Trophoblast cell (in vitro differentiated cells and primary cell): ENCODE measurements at regions not wholly inside any gene's neighbourhood (a gene's known extent, or its start where the extent isn't known, plus 50 kb on each side); places are given as distances from the start of the nearest gene placed in this dataset.
A peak's percentile ranks its signal among the peaks of the same experiment; 100 is the strongest.

Experiments
- DNase-seq, 2 donors: peaks; one replicate each; pipeline ENCODE4 v3.0.0-alpha.2; 2016
- H2AFZ ChIP-seq: 2 replicates; pipeline ENCODE4 v1.6.1; 2013; ENCODE audit warnings: low read length, moderate library complexity, mild to moderate bottlenecking; ENCODE audit not compliant: insufficient read depth, poor library complexity
- H2AK5ac ChIP-seq: 2 replicates; pipeline ENCODE4 v1.6.1; 2013; ENCODE audit warnings: mild to moderate bottlenecking, low read length
- H2BK120ac ChIP-seq: 2 replicates; pipeline ENCODE4 v1.6.1; 2013; ENCODE audit warnings: low read length, mild to moderate bottlenecking, moderate library complexity; ENCODE audit not compliant: insufficient read depth, poor library complexity
- H2BK12ac ChIP-seq: 2 replicates; pipeline ENCODE4 v1.6.1; 2013; ENCODE audit warnings: mild to moderate bottlenecking, low read length, moderate library complexity
- H2BK5ac ChIP-seq: 2 replicates; pipeline ENCODE4 v1.6.1; 2013; ENCODE audit warnings: low read length, low read depth, moderate library complexity, mild to moderate bottlenecking; ENCODE audit not compliant: poor library complexity
- H3K14ac ChIP-seq: 2 replicates; pipeline ENCODE4 v1.6.1; 2013; ENCODE audit warnings: mild to moderate bottlenecking, low read length
- H3K18ac ChIP-seq: 2 replicates; pipeline ENCODE4 v1.6.1; 2013; ENCODE audit warnings: mild to moderate bottlenecking, low read length
- H3K23ac ChIP-seq: 2 replicates; pipeline ENCODE4 v1.6.1; 2013; ENCODE audit warnings: low read length
- H3K27ac ChIP-seq: 2 replicates; pipeline ENCODE4 v1.5.1; 2013; ENCODE audit warnings: low read depth, mild to moderate bottlenecking, inconsistent platforms, low read length, moderate library complexity
- H3K27me3 ChIP-seq: 2 replicates; pipeline ENCODE4 v1.6.1; 2013; ENCODE audit warnings: inconsistent platforms, mild to moderate bottlenecking, low read length, moderate library complexity; ENCODE audit not compliant: insufficient read depth
- H3K36me3 ChIP-seq, 2 experiments: 1 replicate in 1 of 2; 2 replicates in 1 of 2; pipeline ENCODE4 v1.6.1; 2013; ENCODE audit warnings: low read length in 2 of 2, mild to moderate bottlenecking in 2 of 2, moderate library complexity in 1 of 2; ENCODE audit not compliant: insufficient read depth in 2 of 2, control insufficient read depth in 1 of 2
- H3K4ac ChIP-seq: 2 replicates; pipeline ENCODE4 v1.6.1; 2013; ENCODE audit warnings: low read depth, mild to moderate bottlenecking, low read length, moderate library complexity
- H3K4me1 ChIP-seq, 2 experiments: 1 replicate in 1 of 2; 2 replicates in 1 of 2; pipeline ENCODE4 v1.6.1; 2013; ENCODE audit warnings: low read length in 2 of 2, mild to moderate bottlenecking in 2 of 2, moderate library complexity in 1 of 2; ENCODE audit not compliant: insufficient read depth in 2 of 2, control insufficient read depth in 1 of 2
- H3K4me2 ChIP-seq: 2 replicates; pipeline ENCODE4 v1.6.1; 2013; ENCODE audit warnings: inconsistent platforms, mild to moderate bottlenecking, low read length, moderate library complexity
- H3K4me3 ChIP-seq: 2 replicates; pipeline ENCODE4 v1.5.1; 2013; ENCODE audit warnings: mild to moderate bottlenecking, low read depth, low read length, inconsistent platforms
- H3K79me1 ChIP-seq: one replicate; pipeline ENCODE4 v1.6.1; 2013; ENCODE audit warnings: low read length
- H3K79me2 ChIP-seq: 2 replicates; pipeline ENCODE4 v1.6.1; 2013; ENCODE audit warnings: low read length, mild to moderate bottlenecking; ENCODE audit not compliant: control insufficient read depth, insufficient read depth, poor library complexity
- H3K9ac ChIP-seq: 2 replicates; pipeline ENCODE4 v1.6.1; 2013; ENCODE audit warnings: mild to moderate bottlenecking, low read length
- H3K9me3 ChIP-seq: 2 replicates; pipeline ENCODE4 v1.6.1; 2013; ENCODE audit warnings: low read depth, mild to moderate bottlenecking, control low read depth, inconsistent platforms, low read length; ENCODE audit not compliant: insufficient read depth
- H4K12ac ChIP-seq: 2 replicates; pipeline ENCODE4 v1.6.1; 2013; ENCODE audit warnings: low read depth, mild to moderate bottlenecking, low read length, moderate library complexity
- H4K8ac ChIP-seq: 2 replicates; pipeline ENCODE4 v1.6.1; 2013; ENCODE audit warnings: low read depth, mild to moderate bottlenecking, low read length, moderate library complexity
- H4K91ac ChIP-seq: one replicate; pipeline ENCODE4 v1.6.1; 2013; ENCODE audit warnings: low read depth, mild to moderate bottlenecking, low read length, moderate library complexity
- WGBS: extraction: QIAGEN DNeasy Blood & Tissue Kit; methylation state at CpG from one replicate; pipeline ENCODE4 v1.1.7; 2013; ENCODE audit warnings: missing lambda C conversion rate; ENCODE audit not compliant: insufficient read length, insufficient coverage; ENCODE audit errors: extremely low coverage; 5-methylcytosine and 5-hydroxymethylcytosine counted together

DNA sequence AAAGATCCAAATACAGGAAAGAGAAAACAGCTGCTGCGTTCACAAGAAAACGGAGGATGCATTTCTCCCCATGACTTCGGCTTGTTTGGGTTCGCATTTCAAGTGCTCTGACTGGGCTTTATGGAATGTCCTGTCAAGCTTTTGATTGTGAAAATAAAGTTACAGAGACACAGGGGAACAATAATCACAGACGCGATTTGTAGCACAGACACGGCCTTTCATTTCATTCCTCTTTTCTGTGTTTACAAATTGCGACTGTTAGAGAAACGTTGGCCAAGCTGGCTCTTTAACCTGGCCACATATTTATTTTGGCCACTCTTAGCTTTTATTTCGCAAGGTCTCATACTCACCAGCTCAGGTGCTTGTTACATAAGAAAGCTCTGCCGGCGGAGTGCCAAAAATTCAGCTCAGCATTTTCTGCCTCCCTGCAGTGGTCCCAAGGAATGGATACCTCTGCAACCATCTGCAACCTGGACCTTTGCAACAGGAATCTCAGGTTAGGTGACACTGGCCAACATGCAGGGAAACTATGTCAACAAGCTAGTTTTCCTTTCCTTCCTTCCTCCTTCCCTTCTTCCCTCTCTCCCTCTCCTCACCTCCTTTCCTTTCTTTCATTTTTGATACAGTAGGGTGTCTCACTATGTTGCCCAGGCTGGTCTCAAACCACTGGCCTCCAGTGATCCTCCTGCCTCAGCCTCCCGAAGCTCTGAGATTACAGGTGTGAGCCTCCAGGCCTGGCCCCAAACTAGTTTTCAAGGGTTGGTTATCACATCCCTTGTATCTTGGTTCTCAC lies 58.2 kb upstream of the SLC45A1 start:
- Histone ChIP-seq H3K27me3 (no peaks in the 10 kb centered on the region), H2AFZ (no peak overlapping the region), H3K9ac (no peak overlapping the region), H3K4ac (peak overlapping the region; percentile 15), H4K8ac (peak overlapping the region; percentile 58), H3K9me3 (no peaks in the 10 kb centered on the region), H3K4me3 (no peak overlapping the region), H3K36me3 (no peaks in the 10 kb centered on the region), H4K12ac (no peak overlapping the region), H3K23ac (no peak overlapping the region), H2BK12ac (peak overlapping the region; percentile 61), H2AK5ac (peak overlapping the region; percentile 90), H3K79me2 (no peaks in the 10 kb centered on the region), H3K4me2 (peak overlapping the region; percentile 22), H2BK120ac (no peak overlapping the region), H3K4me1 (peaks cover 5 to 20% of the 10 kb centered on the region in 2 experiments), H2BK5ac (peak overlapping the region; percentile 18), H3K79me1 (peaks cover 9% of the 10 kb centered on the region), H3K27ac (peak overlapping the region; percentile 44), H3K18ac (no peak overlapping the region), H3K14ac (peak overlapping the region; percentile 40), H4K91ac (peak overlapping the region; percentile 15)
- WGBS = no CpG with 5 or more reads among the region's 13 CpGs
- peak; percentile 33 to 55 for DNase-seq

DNA sequence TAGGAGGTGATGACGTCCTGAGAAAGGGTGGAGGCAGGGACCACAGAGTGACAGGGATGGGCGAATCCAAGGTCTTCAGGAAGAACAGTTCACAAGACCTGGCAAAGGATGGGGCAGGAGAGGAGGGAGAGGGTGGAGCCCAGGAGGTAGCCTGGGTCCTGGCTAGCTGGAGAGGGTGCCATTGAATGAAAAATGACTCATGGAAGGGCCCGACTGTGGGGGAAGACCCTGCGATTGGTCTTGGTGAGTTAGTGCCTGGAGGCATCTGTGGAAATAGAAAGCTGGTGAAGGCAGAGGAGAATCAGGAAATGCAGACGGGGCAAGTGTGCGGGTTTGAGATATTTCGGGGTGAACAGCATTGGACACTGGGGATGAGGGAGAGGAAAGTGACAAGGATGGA lies 60.3 kb upstream of the SLC45A1 start:
- Histone ChIP-seq H4K8ac (no peak overlapping the region), H3K9ac (no peak overlapping the region), H2BK12ac (peak overlapping the region; percentile 58), H3K4me2 (no peak overlapping the region), H3K14ac (no peak overlapping the region), H3K4me3 (no peak overlapping the region), H2BK5ac (no peak overlapping the region), H3K79me2 (no peaks in the 10 kb centered on the region), H3K18ac (no peak overlapping the region), H3K27ac (no peak overlapping the region), H3K23ac (no peak overlapping the region), H3K4ac (no peak overlapping the region), H2AK5ac (peak overlapping the region; percentile 60), H3K79me1 (peaks cover 9% of the 10 kb centered on the region), H2BK120ac (no peak overlapping the region), H2AFZ (no peak overlapping the region), H3K9me3 (no peaks in the 10 kb centered on the region), H3K36me3 (no peaks in the 10 kb centered on the region), H4K12ac (no peak overlapping the region), H4K91ac (peak overlapping the region; percentile 15), H3K4me1 (peaks cover 5 to 20% of the 10 kb centered on the region in 2 experiments), H3K27me3 (no peaks in the 10 kb centered on the region)
- DNase-seq = peak; percentile 74 to 77
- WGBS = no CpG with 5 or more reads among the region's 7 CpGs

DNA sequence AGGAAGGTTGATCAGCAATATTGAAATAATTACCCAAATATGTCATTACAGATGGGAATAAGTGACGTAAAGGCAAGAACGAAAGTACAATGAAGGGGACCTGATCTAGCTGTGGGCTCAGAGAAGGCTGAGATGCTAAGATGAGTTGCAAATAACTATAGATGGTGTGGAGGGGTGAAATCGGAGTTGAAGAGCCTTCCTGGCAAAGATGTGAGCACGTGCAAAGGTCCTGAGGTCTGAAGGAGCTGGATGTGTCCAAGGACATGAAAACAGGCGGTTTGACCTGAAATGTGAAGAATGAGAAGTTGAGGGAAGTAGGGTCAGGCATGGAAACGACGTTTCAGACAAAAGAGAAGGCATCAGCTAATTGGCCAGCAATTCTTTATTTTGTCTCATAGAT lies 61.6 kb upstream of the SLC45A1 start:
- no CpG with 5 or more reads among the region's 7 CpGs for WGBS
- Histone ChIP-seq H3K4me1 (peaks cover 5 to 23% of the 10 kb centered on the region in 2 experiments), H3K4me2 (no peak overlapping the region), H3K9me3 (no peaks in the 10 kb centered on the region), H3K9ac (no peak overlapping the region), H3K27ac (no peak overlapping the region), H3K18ac (no peak overlapping the region), H3K27me3 (no peaks in the 10 kb centered on the region), H3K79me1 (peaks cover 9% of the 10 kb centered on the region), H4K12ac (no peak overlapping the region), H3K79me2 (no peaks in the 10 kb centered on the region), H3K23ac (no peak overlapping the region), H4K8ac (no peak overlapping the region), H3K4ac (no peak overlapping the region), H2AFZ (no peak overlapping the region), H2BK120ac (no peak overlapping the region), H3K14ac (no peak overlapping the region), H3K36me3 (no peaks in the 10 kb centered on the region), H2AK5ac (no peak overlapping the region), H4K91ac (no peak overlapping the region), H3K4me3 (no peak overlapping the region), H2BK5ac (no peak overlapping the region), H2BK12ac (no peak overlapping the region)
- DNase-seq = no peak

DNA sequence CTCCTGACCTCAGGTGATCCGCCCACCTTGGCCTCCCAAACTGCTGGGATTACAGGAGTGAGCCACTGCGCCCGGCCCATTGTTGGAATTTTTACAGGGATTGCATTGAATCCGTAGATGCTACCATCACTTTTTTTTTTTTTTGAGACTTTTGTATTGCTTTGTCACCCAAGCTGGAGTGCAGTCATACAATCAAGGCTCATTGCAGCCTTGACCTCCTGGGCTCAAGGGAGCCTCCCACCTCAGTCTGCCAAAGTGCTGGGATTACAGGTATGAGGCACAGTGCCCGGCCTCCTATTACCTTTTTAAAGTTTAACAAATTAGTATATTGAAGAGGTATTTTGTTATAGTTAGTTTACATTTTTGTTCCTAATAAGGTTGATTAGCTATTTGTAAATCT lies 62.2 kb upstream of the SLC45A1 start:
- no peak overlapping the region for H3K18ac ChIP-seq
- WGBS = no CpG with 5 or more reads among the region's 5 CpGs

More for the DNA sequence above, 62.2 kb upstream of the SLC45A1 start:
- Histone ChIP-seq H4K8ac (no peak overlapping the region), H3K9me3 (no peaks in the 10 kb centered on the region), H3K9ac (no peak overlapping the region), H3K36me3 (no peaks in the 10 kb centered on the region), H3K79me2 (no peaks in the 10 kb centered on the region), H2BK5ac (no peak overlapping the region), H2BK12ac (no peak overlapping the region), H2BK120ac (no peak overlapping the region), H4K12ac (no peak overlapping the region), H3K4me1 (peaks cover 5 to 23% of the 10 kb centered on the region in 2 experiments), H3K4me2 (no peak overlapping the region), H4K91ac (no peak overlapping the region), H3K4me3 (no peak overlapping the region), H3K23ac (no peak overlapping the region), H3K79me1 (peaks cover 9% of the 10 kb centered on the region), H3K27ac (no peak overlapping the region), H3K4ac (no peak overlapping the region), H3K27me3 (no peaks in the 10 kb centered on the region), H2AK5ac (no peak overlapping the region), H2AFZ (no peak overlapping the region), H3K14ac (no peak overlapping the region)
- no peak for DNase-seq
